MCF 10A (cell line): ENCODE measurements at regions not wholly inside any gene's neighbourhood (a gene's known extent, or its start where the extent isn't known, plus 50 kb on each side); places are given as distances from the start of the nearest gene placed in this dataset.

ENCODE experiments used
- BruUV-seq: library from RNA; stranded (reverse); fragments of 400-500 nt; replicated peaks from 2 replicates; lab custom pipeline; 2021; lab: Mats Ljungman, UMichigan
- CTCF ChIA-PET: fragments of 300-600 bp; sonication (Branson Sonifier 250); formaldehyde crosslinking; extraction: SDS; loops from one replicate; lab custom pipeline; 2021; ENCODE audit warnings: antibody characterized with exemption, inconsistent platforms; lab: Yijun Ruan, JAX
- POLR2A ChIA-PET: fragments of 300-600, 350-650 bp; sonication (Branson Sonifier 250); formaldehyde crosslinking; extraction: SDS; loops from one replicate; lab custom pipeline; 2020; ENCODE audit warnings: antibody characterized with exemption, inconsistent platforms; lab: Yijun Ruan, JAX
- DNase-seq: peaks from one replicate; pipeline ENCODE4 v3.0.0-alpha.2; 2018; ENCODE audit not compliant: unreplicated experiment
- H3K27ac Mint-ChIP-seq: one replicate; pipeline ENCODE4 v1.8.0; 2022; ENCODE audit warnings: mild to moderate bottlenecking, low read depth, mixed read lengths; ENCODE audit not compliant: unreplicated experiment
- H3K27me3 Mint-ChIP-seq: one replicate; pipeline ENCODE4 v1.8.0; 2022; ENCODE audit warnings: mixed read lengths; ENCODE audit not compliant: insufficient read depth, unreplicated experiment
- H3K36me3 Mint-ChIP-seq: one replicate; pipeline ENCODE4 v1.8.0; 2022; ENCODE audit warnings: mild to moderate bottlenecking, moderate library complexity, mixed read lengths; ENCODE audit not compliant: insufficient read depth, unreplicated experiment
- H3K4me1 Mint-ChIP-seq: one replicate; pipeline ENCODE4 v1.8.0; 2022; ENCODE audit warnings: mixed read lengths; ENCODE audit not compliant: insufficient read depth, unreplicated experiment
- H3K4me3 Mint-ChIP-seq: one replicate; pipeline ENCODE4 v1.8.0; 2022; ENCODE audit warnings: mild to moderate bottlenecking, moderate library complexity, mixed read lengths; ENCODE audit not compliant: unreplicated experiment
- H3K9me3 Mint-ChIP-seq: one replicate; pipeline ENCODE4 v1.8.0; 2022; ENCODE audit warnings: mixed read lengths; ENCODE audit not compliant: unreplicated experiment
- CTCF ChIP-seq: fragments of 200-600 bp; IDR thresholded peaks from one replicate; pipeline ENCODE4 v1.8.0; 2022; ENCODE audit warnings: antibody characterized with exemption, mild to moderate bottlenecking; ENCODE audit not compliant: unreplicated experiment
- intact Hi-C: fragments of 100-400 bp; cut with micrococcal nuclease; formaldehyde crosslinking; loops from 2 replicates; pipeline ENCODE4 v1.14.1; 2022

- ChIA-PET POLR2A (no interaction called here), CTCF (interaction anchor here (0.8 kb wide), 1 partner anchor 33 kb away, joined by 4 read pairs; no protein-coding TSS in a partner anchor)
- H3K9me3 Mint-ChIP-seq, result no peaks in the 10 kb centered on the region
- no peak for TF ChIP-seq CTCF
- no peak overlapping the region for H3K4me3 Mint-ChIP-seq
- intact Hi-C loops, result loop anchor here (10.0 kb wide), 2 partner anchors 754 to 1504 kb away; partner anchors contain the start of gene INPP4B
- no TSS peak for BruUV-seq
- no peaks in the 10 kb centered on the region for H3K36me3 Mint-ChIP-seq
- peaks cover 7% of the 10 kb centered on the region for H3K4me1 Mint-ChIP-seq
- no peak for DNase-seq
- no peaks in the 10 kb centered on the region for H3K27me3 Mint-ChIP-seq
- no peak overlapping the region for H3K27ac Mint-ChIP-seq
Observed at GRCh38 chr4:141340458-141340857, 119.8 kb downstream of the ZNF330 start.

GRCh38 chr4:141346144-141346543, 125.4 kb downstream of the ZNF330 start:
- peaks cover 11% of the 10 kb centered on the region for H3K4me1 Mint-ChIP-seq
- H3K4me3 Mint-ChIP-seq, result no peak overlapping the region
- no peaks in the 10 kb centered on the region for H3K36me3 Mint-ChIP-seq
- no peaks in the 10 kb centered on the region for H3K27me3 Mint-ChIP-seq
- ChIA-PET POLR2A (interaction anchor here (1.3 to 1.4 kb wide), 3 partner anchors 12 to 507 kb away, joined by 4 to 6 read pairs (median 5); no protein-coding TSS in a partner anchor), CTCF (interaction anchor here (0.5 to 3.6 kb wide), 39 partner anchors 11 to 1544 kb away, joined by 3 to 26 read pairs (median 4); no protein-coding TSS in a partner anchor)
- no peak overlapping the region for H3K27ac Mint-ChIP-seq
- DNase-seq, result peak; percentile 66
- H3K9me3 Mint-ChIP-seq, result no peaks in the 10 kb centered on the region
- BruUV-seq, result no TSS peak
- intact Hi-C loops, result loop anchor here (1.0 to 10.0 kb wide), 6 partner anchors 39 to 1499 kb away; partner anchors contain the start of gene INPP4B
- peak; percentile 58 for TF ChIP-seq CTCF

GRCh38 chr4:141347684-141348083, 127.0 kb downstream of the ZNF330 start:
- no peak overlapping the region for H3K4me3 Mint-ChIP-seq
- no peak for TF ChIP-seq CTCF
- no peaks in the 10 kb centered on the region for H3K36me3 Mint-ChIP-seq
- H3K9me3 Mint-ChIP-seq, result no peaks in the 10 kb centered on the region
- no peak overlapping the region for H3K27ac Mint-ChIP-seq
- intact Hi-C loops, result loop anchor here (2.0 to 10.0 kb wide), 4 partner anchors 41 to 1497 kb away; partner anchors contain the start of gene INPP4B
- no peaks in the 10 kb centered on the region for H3K27me3 Mint-ChIP-seq
- no TSS peak for BruUV-seq
- ChIA-PET POLR2A (interaction anchor here (0.6 to 1.6 kb wide), 2 partner anchors 510 to 1234 kb away, joined by 3 read pairs; no protein-coding TSS in a partner anchor), CTCF (interaction anchor here (0.6 to 3.6 kb wide), 13 partner anchors 11 to 1136 kb away, joined by 3 to 26 read pairs (median 4); no protein-coding TSS in a partner anchor)
- no peak for DNase-seq
- peaks cover 15% of the 10 kb centered on the region for H3K4me1 Mint-ChIP-seq

DNA sequence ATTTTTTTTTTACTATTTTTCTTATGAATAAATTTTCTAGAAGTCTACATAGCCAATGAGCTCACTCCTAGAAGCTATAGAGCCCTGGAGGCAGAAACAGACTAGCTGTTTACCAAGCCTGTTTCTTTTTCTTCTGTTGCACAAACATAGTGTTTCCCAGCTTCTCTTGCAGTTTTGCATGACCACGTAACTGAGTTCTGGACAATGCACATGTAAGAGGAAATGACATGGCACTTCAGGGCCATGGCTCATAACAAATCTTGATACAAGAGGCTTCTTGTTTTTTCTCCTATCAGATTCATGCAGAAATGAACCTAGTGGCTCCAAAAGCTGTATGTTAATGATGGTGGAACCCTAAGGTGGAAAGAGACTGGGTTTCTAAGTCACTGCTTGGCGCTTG, 127.4 kb downstream of the ZNF330 start:
- intact Hi-C loops, result loop anchor here (5.0 to 10.0 kb wide), 3 partner anchors 747 to 1497 kb away; partner anchors contain the start of gene INPP4B
- no peaks in the 10 kb centered on the region for H3K9me3 Mint-ChIP-seq
- TF ChIP-seq CTCF, result no peak
- H3K36me3 Mint-ChIP-seq, result no peaks in the 10 kb centered on the region
- no TSS peak for BruUV-seq
- no peaks in the 10 kb centered on the region for H3K27me3 Mint-ChIP-seq
- peaks cover 19% of the 10 kb centered on the region for H3K4me1 Mint-ChIP-seq
- CTCF ChIA-PET, result interaction anchor here (0.6 to 3.6 kb wide), 9 partner anchors 11 to 1500 kb away, joined by 3 to 15 read pairs (median 4); no protein-coding TSS in a partner anchor
- H3K4me3 Mint-ChIP-seq, result no peak overlapping the region
- H3K27ac Mint-ChIP-seq, result no peak overlapping the region
- peak; percentile 46 for DNase-seq
- POLR2A ChIA-PET, result interaction anchor here (1.3 to 1.6 kb wide), 2 partner anchors 19 to 510 kb away, joined by 3 to 4 read pairs; no protein-coding TSS in a partner anchor
